Left lung (tissue), 4 donors: ENCODE measurements at regions not wholly inside any gene's neighbourhood (a gene's known extent, or its start where the extent isn't known, plus 50 kb on each side); places are given as distances from the start of the nearest gene placed in this dataset.

Source experiments
- ATAC-seq: fragments of 200-7000 bp; cut with Tn5 transposase; one replicate; pipeline ENCODE4 v1.9.1; 2020; ENCODE audit warnings: moderate library complexity
- DNase-seq, 4 donors: peaks; one replicate each; pipeline ENCODE4 v3.0.0-alpha.2; 2013 to 2020
- H3K27ac ChIP-seq, 2 donors: fragments of 200-600 bp; sonication (generic) in 1 of 2; one replicate each; pipeline versions ENCODE4 v1.5.0 to v1.8.0; 2020 to 2021
- H3K27me3 ChIP-seq, 2 donors: fragments of 200-600 bp; sonication (generic) in 1 of 2; one replicate each; pipeline versions ENCODE4 v1.5.0 to v1.8.0; 2020 to 2021
- H3K36me3 ChIP-seq, 2 donors: fragments of 200-600 bp; sonication (generic) in 1 of 2; one replicate each; pipeline versions ENCODE4 v1.5.0 to v1.8.0; 2020 to 2021
- H3K4me1 ChIP-seq, 2 donors: fragments of 200-600 bp; one replicate each; pipeline ENCODE4 v1.8.0; 2021
- H3K4me3 ChIP-seq, 2 donors: fragments of 200-600 bp; sonication (generic) in 1 of 2; one replicate each; pipeline versions ENCODE4 v1.5.0 to v1.8.0; 2020 to 2021; ENCODE audit warnings: mild to moderate bottlenecking in 1 of 2
- H3K9me3 ChIP-seq, 2 donors: fragments of 200-600 bp; sonication (generic) in 1 of 2; one replicate each; pipeline versions ENCODE4 v1.5.0 to v1.8.0; 2020 to 2021
- intact Hi-C, 2 donors: fragments of 100-400 bp; cut with DNase I; formaldehyde crosslinking; loops; one replicate each; pipeline versions ENCODE4 v1.11.2 to v1.14.2; 2022
- TF ChIP-seq, protein P1 (sequence below), 2 donors: fragments of 200-600 bp; sonication (generic) in 1 of 2; IDR thresholded peaks; one replicate each; pipeline versions ENCODE4 v1.5.0 to v1.8.0; 2021; ENCODE audit warnings: antibody characterized with exemption in 2 of 2
- donor health status: DM: no; HTN: yes; CAD: no.
- donor health status: DM: no; HTN: no; CAD: no.

- no peaks in the 10 kb centered on the region for H3K27me3 ChIP-seq
- no peaks in the 10 kb centered on the region for H3K4me1 ChIP-seq
- TF ChIP-seq, protein P1, sequence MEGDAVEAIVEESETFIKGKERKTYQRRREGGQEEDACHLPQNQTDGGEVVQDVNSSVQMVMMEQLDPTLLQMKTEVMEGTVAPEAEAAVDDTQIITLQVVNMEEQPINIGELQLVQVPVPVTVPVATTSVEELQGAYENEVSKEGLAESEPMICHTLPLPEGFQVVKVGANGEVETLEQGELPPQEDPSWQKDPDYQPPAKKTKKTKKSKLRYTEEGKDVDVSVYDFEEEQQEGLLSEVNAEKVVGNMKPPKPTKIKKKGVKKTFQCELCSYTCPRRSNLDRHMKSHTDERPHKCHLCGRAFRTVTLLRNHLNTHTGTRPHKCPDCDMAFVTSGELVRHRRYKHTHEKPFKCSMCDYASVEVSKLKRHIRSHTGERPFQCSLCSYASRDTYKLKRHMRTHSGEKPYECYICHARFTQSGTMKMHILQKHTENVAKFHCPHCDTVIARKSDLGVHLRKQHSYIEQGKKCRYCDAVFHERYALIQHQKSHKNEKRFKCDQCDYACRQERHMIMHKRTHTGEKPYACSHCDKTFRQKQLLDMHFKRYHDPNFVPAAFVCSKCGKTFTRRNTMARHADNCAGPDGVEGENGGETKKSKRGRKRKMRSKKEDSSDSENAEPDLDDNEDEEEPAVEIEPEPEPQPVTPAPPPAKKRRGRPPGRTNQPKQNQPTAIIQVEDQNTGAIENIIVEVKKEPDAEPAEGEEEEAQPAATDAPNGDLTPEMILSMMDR (IDR thresholded peaks at IDR 0.05) = no peak
- H3K27ac ChIP-seq = no peak overlapping the region
- H3K36me3 ChIP-seq = no peaks in the 10 kb centered on the region
- DNase-seq = no peak
- intact Hi-C loops = no loop called here
- ATAC-seq = no peak
- H3K4me3 ChIP-seq = no peak overlapping the region
- H3K9me3 ChIP-seq = no peaks in the 10 kb centered on the region
Measured at GRCh38 chr2:211133766-211134165, 577.4 kb downstream of the CPS1 start.

DNA sequence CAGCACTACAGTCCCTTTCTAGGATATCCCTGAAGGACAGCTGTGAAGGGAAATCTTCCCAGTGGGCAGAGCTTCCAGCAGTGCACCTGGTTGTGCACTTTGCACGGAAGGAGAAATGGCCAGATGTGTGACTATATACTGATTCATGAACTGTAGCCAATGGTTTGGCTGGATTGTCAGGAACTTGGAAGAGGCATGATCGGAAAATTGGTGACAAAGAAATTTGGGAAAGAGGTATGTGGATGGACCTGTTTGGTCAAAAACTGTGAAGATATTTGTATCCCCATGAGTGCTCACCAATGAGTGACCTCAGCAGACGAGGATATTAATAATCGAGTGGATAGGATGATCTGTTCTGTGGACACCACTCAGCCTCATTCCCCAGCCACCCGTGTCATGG lies 582.2 kb downstream of the CPS1 start:
- H3K4me1 ChIP-seq = no peaks in the 10 kb centered on the region
- H3K27ac ChIP-seq = no peak overlapping the region
- H3K36me3 ChIP-seq = no peaks in the 10 kb centered on the region
- no peaks in the 10 kb centered on the region for H3K9me3 ChIP-seq
- intact Hi-C loops = no loop called here
- TF ChIP-seq, protein P1 (IDR thresholded peaks at IDR 0.05) = no peak
- DNase-seq (no peak), ATAC-seq (no peak)
- no peak overlapping the region for H3K4me3 ChIP-seq
- H3K27me3 ChIP-seq = no peaks in the 10 kb centered on the region

DNA sequence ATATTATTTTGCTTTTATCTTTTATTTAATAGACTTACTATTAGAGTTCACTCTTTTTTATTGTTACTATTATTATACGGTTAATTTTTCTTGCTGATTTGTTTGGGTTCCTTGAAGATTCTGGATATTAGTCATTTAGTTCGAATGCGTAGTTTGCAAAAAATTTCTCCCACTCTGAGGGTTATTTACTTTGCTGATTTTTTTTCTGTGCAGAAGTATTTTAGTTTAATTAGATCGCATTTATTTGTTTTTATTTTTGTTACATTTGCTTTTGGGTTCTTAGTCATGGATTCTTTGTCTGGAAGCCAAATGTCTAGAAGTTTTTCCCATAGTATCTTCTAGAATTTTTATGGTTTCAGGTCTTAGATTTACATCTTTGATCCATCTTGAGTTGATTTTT lies 585.2 kb downstream of the CPS1 start:
- no peaks in the 10 kb centered on the region for H3K36me3 ChIP-seq
- no peak overlapping the region for H3K4me3 ChIP-seq
- no peak overlapping the region for H3K27ac ChIP-seq
- DNase-seq = no peak
- H3K27me3 ChIP-seq = no peaks in the 10 kb centered on the region
- no peak for ATAC-seq
- H3K9me3 ChIP-seq = no peaks in the 10 kb centered on the region
- intact Hi-C loops = no loop called here
- no peaks in the 10 kb centered on the region for H3K4me1 ChIP-seq
- TF ChIP-seq, protein P1 (IDR thresholded peaks at IDR 0.05) = no peak

GRCh38 chr2:211144078-211144477 lies 587.7 kb downstream of the CPS1 start:
- TF ChIP-seq, protein P1 (IDR thresholded peaks at IDR 0.05) = no peak
- H3K4me3 ChIP-seq = no peak overlapping the region
- no peaks in the 10 kb centered on the region for H3K9me3 ChIP-seq
- H3K36me3 ChIP-seq = no peaks in the 10 kb centered on the region
- ATAC-seq (no peak), DNase-seq (no peak)
- intact Hi-C loops = no loop called here
- no peaks in the 10 kb centered on the region for H3K4me1 ChIP-seq
- no peaks in the 10 kb centered on the region for H3K27me3 ChIP-seq
- no peak overlapping the region for H3K27ac ChIP-seq

GRCh38 chr2:211144974-211145665 lies 588.7 kb downstream of the CPS1 start:
- DNase-seq (no peak), ATAC-seq (no peak)
- no peak overlapping the region for H3K4me3 ChIP-seq
- no peak overlapping the region for H3K27ac ChIP-seq
- TF ChIP-seq, protein P1 (IDR thresholded peaks at IDR 0.05) = no peak
- no peaks in the 10 kb centered on the region for H3K4me1 ChIP-seq
- H3K36me3 ChIP-seq = no peaks in the 10 kb centered on the region
- H3K27me3 ChIP-seq = no peaks in the 10 kb centered on the region
- intact Hi-C loops = no loop called here
- no peaks in the 10 kb centered on the region for H3K9me3 ChIP-seq
